NCI-H1436 (cell line): ENCODE measurements at regions not wholly inside any gene's neighbourhood (a gene's known extent, or its start where the extent isn't known, plus 50 kb on each side); places are given as distances from the start of the nearest gene placed in this dataset.

Experiments used
- DNase-seq: peaks from one replicate; lab custom pipeline; 2025; lab: John Stamatoyannopoulos, UW

GRCh38 chr15:69818529-69818928 is 279.2 kb downstream of the TLE3 start:
- no peak for DNase-seq

GRCh38 chr15:69819371-69819770 is 278.3 kb downstream of the TLE3 start:
- DNase-seq = no peak

- no peak for DNase-seq
These were observed 276.9 kb downstream of the TLE3 start for GRCh38 chr15:69820819-69821218.

- no peak for DNase-seq
These were observed 274.4 kb downstream of the TLE3 start for GRCh38 chr15:69823223-69823907.

- peak; percentile 11 for DNase-seq
These were observed 273.4 kb downstream of the TLE3 start for GRCh38 chr15:69824075-69824876.

- DNase-seq = no peak
These were observed 272.8 kb downstream of the TLE3 start for GRCh38 chr15:69824877-69825406.

- DNase-seq = no peak
These were observed 271.5 kb downstream of the TLE3 start for GRCh38 chr15:69825941-69826818.

GRCh38 chr15:69826819-69827175 is 270.9 kb downstream of the TLE3 start:
- DNase-seq = no peak

- DNase-seq = no peak
These were observed 270.0 kb downstream of the TLE3 start for GRCh38 chr15:69827751-69828150.

GRCh38 chr15:69828181-69828828 is 269.4 kb downstream of the TLE3 start:
- no peak for DNase-seq

- no peak for DNase-seq
These were observed 267.7 kb downstream of the TLE3 start for GRCh38 chr15:69829974-69830373.

GRCh38 chr15:69830430-69830829 is 267.3 kb downstream of the TLE3 start:
- no peak for DNase-seq

- DNase-seq = no peak
These were observed 266.8 kb downstream of the TLE3 start for GRCh38 chr15:69830876-69831275.

GRCh38 chr15:69834267-69834666 is 263.4 kb downstream of the TLE3 start:
- DNase-seq = no peak

GRCh38 chr15:69834761-69835160 is 263.0 kb downstream of the TLE3 start:
- no peak for DNase-seq

GRCh38 chr15:69836048-69836447 is 261.7 kb downstream of the TLE3 start:
- no peak for DNase-seq

- no peak for DNase-seq
These were observed 261.0 kb downstream of the TLE3 start for GRCh38 chr15:69836526-69837230.

GRCh38 chr15:69838338-69838737 is 259.4 kb downstream of the TLE3 start:
- no peak for DNase-seq

GRCh38 chr15:69838994-69839393 is 258.7 kb downstream of the TLE3 start:
- no peak for DNase-seq

GRCh38 chr15:69841113-69841828 is 256.4 kb downstream of the TLE3 start:
- DNase-seq = no peak

GRCh38 chr15:69842851-69843250 is 254.9 kb downstream of the TLE3 start:
- no peak for DNase-seq
